Subcutaneous abdominal adipose tissue (tissue), 5 donors: ENCODE measurements at regions not wholly inside any gene's neighbourhood (a gene's known extent, or its start where the extent isn't known, plus 50 kb on each side); places are given as distances from the start of the nearest gene placed in this dataset.

Experiments
- H3K27ac ChIP-seq: one replicate; pipeline ENCODE4 v1.7.0; 2013; ENCODE audit warnings: low read depth, mild to moderate bottlenecking, inconsistent platforms, low read length, moderate library complexity
- H3K27me3 ChIP-seq, 5 donors: one replicate each; pipeline ENCODE4 v1.7.0; 2013; ENCODE audit warnings: low read length in 5 of 5, inconsistent platforms in 1 of 5; ENCODE audit not compliant: control insufficient read depth in 5 of 5, insufficient read depth in 4 of 5
- H3K36me3 ChIP-seq, 5 donors: one replicate each; pipeline ENCODE4 v1.7.0; 2013; ENCODE audit warnings: low read length in 5 of 5; ENCODE audit not compliant: control insufficient read depth in 5 of 5, insufficient read depth in 5 of 5
- H3K4me1 ChIP-seq, 5 donors: one replicate each; pipeline ENCODE4 v1.7.0; 2013; ENCODE audit warnings: low read length in 5 of 5, mild to moderate bottlenecking in 3 of 5, moderate library complexity in 1 of 5; ENCODE audit not compliant: control insufficient read depth in 5 of 5, insufficient read depth in 5 of 5
- H3K4me3 ChIP-seq, 5 donors: one replicate each; pipeline ENCODE4 v1.7.0; 2013; ENCODE audit warnings: low read length in 5 of 5, low read depth in 1 of 5
- H3K9ac ChIP-seq, 5 donors: one replicate each; pipeline ENCODE4 v1.7.0; 2013; ENCODE audit warnings: low read length in 5 of 5, mild to moderate bottlenecking in 4 of 5, moderate library complexity in 3 of 5
- H3K9me3 ChIP-seq, 5 donors: one replicate each; pipeline ENCODE4 v1.7.0; 2013; ENCODE audit warnings: low read length in 5 of 5; ENCODE audit not compliant: control insufficient read depth in 5 of 5
- donor health status: healthy.
- donor health status: healthy.
- donor health status: healthy.
- donor health status: healthy.
- donor health status: healthy.

GRCh38 chr11:95717314-95717713 lies 72.3 kb downstream of the FAM76B start:
- Histone ChIP-seq H3K9me3 (no peaks in the 10 kb centered on the region), H3K4me3 (no peak overlapping the region), H3K36me3 (no peaks in the 10 kb centered on the region), H3K27ac (no peak overlapping the region), H3K27me3 (no peaks in the 10 kb centered on the region), H3K9ac (no peak overlapping the region), H3K4me1 (peaks cover 0 to 7% (median 0%) of the 10 kb centered on the region in 5 donors)

- Histone ChIP-seq H3K27ac (no peak overlapping the region), H3K36me3 (no peaks in the 10 kb centered on the region), H3K4me1 (peaks cover 0 to 7% (median 0%) of the 10 kb centered on the region in 5 donors), H3K9me3 (no peaks in the 10 kb centered on the region), H3K9ac (no peak overlapping the region), H3K4me3 (no peak overlapping the region), H3K27me3 (no peaks in the 10 kb centered on the region)
Measured at GRCh38 chr11:95716266-95716665, 73.3 kb downstream of the FAM76B start.

GRCh38 chr11:95715777-95716241 lies 73.8 kb downstream of the FAM76B start:
- Histone ChIP-seq H3K27me3 (no peaks in the 10 kb centered on the region), H3K4me1 (peaks cover 0 to 7% (median 0%) of the 10 kb centered on the region in 5 donors), H3K9me3 (no peaks in the 10 kb centered on the region), H3K27ac (no peak overlapping the region), H3K4me3 (no peak overlapping the region), H3K9ac (no peak overlapping the region), H3K36me3 (no peaks in the 10 kb centered on the region)

- H3K9ac ChIP-seq = no peak overlapping the region
- H3K4me3 ChIP-seq = no peak overlapping the region
- peaks cover 0 to 7% (median 0%) of the 10 kb centered on the region in 5 donors for H3K4me1 ChIP-seq
- H3K27me3 ChIP-seq = no peaks in the 10 kb centered on the region
- H3K9me3 ChIP-seq = no peaks in the 10 kb centered on the region
- H3K27ac ChIP-seq = no peak overlapping the region
- H3K36me3 ChIP-seq = no peaks in the 10 kb centered on the region
Measured at GRCh38 chr11:95714843-95715776, 74.5 kb downstream of the FAM76B start.

- Histone ChIP-seq H3K36me3 (no peaks in the 10 kb centered on the region), H3K27ac (no peak overlapping the region), H3K9ac (no peak overlapping the region), H3K4me3 (no peak overlapping the region), H3K9me3 (no peaks in the 10 kb centered on the region), H3K4me1 (peaks cover 0 to 7% (median 0%) of the 10 kb centered on the region in 5 donors), H3K27me3 (no peaks in the 10 kb centered on the region)
Measured at GRCh38 chr11:95713428-95713827, 76.2 kb downstream of the FAM76B start.

GRCh38 chr11:95711945-95712221 lies 77.7 kb downstream of the FAM76B start:
- no peak overlapping the region for H3K27ac ChIP-seq
- H3K9ac ChIP-seq = no peak overlapping the region
- peaks cover 0 to 7% (median 0%) of the 10 kb centered on the region in 5 donors for H3K4me1 ChIP-seq
- no peaks in the 10 kb centered on the region for H3K27me3 ChIP-seq
- H3K9me3 ChIP-seq = no peaks in the 10 kb centered on the region
- H3K36me3 ChIP-seq = no peaks in the 10 kb centered on the region
- no peak overlapping the region for H3K4me3 ChIP-seq

- no peak overlapping the region for H3K9ac ChIP-seq
- H3K4me3 ChIP-seq = no peak overlapping the region
- no peaks in the 10 kb centered on the region for H3K9me3 ChIP-seq
- no peaks in the 10 kb centered on the region for H3K27me3 ChIP-seq
- H3K36me3 ChIP-seq = no peaks in the 10 kb centered on the region
- H3K27ac ChIP-seq = no peak overlapping the region
- H3K4me1 ChIP-seq = peaks cover 0 to 7% (median 0%) of the 10 kb centered on the region in 5 donors
Measured at GRCh38 chr11:95711162-95711944, 78.2 kb downstream of the FAM76B start.

GRCh38 chr11:95708681-95709080 lies 80.9 kb downstream of the FAM76B start:
- Histone ChIP-seq H3K27me3 (no peaks in the 10 kb centered on the region), H3K4me1 (peaks cover 0 to 9% (median 6%) of the 10 kb centered on the region in 5 donors), H3K9ac (no peak overlapping the region), H3K36me3 (no peaks in the 10 kb centered on the region), H3K4me3 (no peak overlapping the region), H3K9me3 (no peaks in the 10 kb centered on the region), H3K27ac (no peak overlapping the region)

- Histone ChIP-seq H3K9me3 (no peaks in the 10 kb centered on the region), H3K9ac (no peak overlapping the region), H3K27me3 (no peaks in the 10 kb centered on the region), H3K4me3 (no peak overlapping the region), H3K4me1 (peaks cover 0 to 15% (median 6%) of the 10 kb centered on the region in 5 donors), H3K36me3 (no peaks in the 10 kb centered on the region), H3K27ac (no peak overlapping the region)
Measured at GRCh38 chr11:95706974-95707387, 82.6 kb downstream of the FAM76B start.
